GM18858 (cell line): ENCODE measurements at regions not wholly inside any gene's neighbourhood (a gene's known extent, or its start where the extent isn't known, plus 50 kb on each side); places are given as distances from the start of the nearest gene placed in this dataset.

Experiments used
- ATAC-seq: cut with Tn5 transposase; IDR thresholded peaks from one replicate; pipeline ENCODE4 v1.9.1; 2021; ENCODE audit not compliant: unreplicated experiment

DNA sequence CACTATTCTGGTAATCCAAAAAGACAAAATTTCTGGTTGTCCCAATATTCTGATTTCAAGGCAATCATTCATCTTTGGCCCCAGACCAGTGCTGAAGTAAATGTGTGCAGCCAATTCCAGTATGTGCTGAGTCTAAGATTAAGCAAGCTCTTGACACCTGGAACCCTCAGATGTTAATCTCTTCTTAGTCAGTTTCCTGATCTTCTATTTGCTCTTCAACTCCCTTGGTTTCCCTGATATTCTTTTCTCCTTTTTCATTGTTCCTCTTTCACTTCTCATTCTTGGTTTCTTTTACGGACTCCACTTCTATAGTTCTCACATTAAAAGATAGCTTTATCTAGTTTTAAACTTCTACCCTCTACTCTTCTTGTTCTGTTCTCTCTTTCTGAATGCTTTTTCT, 445.7 kb upstream of the FANCL start:
- peak; percentile 42 for ATAC-seq

DNA sequence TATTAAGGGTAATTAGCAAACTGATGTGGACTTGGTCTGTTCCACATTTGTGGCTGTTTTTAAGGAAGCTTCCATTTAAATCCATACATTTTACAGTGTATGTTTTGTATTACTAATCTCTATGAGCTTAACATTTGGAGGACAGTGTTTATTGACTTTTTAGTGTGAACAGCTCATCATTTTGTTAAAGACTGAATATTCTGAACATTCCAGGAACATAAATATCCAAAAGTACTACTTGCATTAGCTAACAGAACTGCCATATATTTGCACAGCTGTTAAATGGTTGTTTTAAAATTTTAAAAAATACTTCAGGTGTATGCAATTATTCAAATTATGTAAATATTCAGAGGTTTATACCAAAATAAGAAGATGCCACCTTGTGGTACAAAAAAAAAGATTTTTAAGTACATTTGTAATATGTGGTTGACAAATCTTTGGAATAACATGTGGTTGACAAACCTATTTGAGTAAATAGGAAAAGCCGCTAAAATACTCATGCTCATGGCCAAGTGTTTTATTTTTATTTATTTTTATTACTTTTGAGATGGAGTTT, 439.7 kb upstream of the FANCL start:
- ATAC-seq: no peak

DNA sequence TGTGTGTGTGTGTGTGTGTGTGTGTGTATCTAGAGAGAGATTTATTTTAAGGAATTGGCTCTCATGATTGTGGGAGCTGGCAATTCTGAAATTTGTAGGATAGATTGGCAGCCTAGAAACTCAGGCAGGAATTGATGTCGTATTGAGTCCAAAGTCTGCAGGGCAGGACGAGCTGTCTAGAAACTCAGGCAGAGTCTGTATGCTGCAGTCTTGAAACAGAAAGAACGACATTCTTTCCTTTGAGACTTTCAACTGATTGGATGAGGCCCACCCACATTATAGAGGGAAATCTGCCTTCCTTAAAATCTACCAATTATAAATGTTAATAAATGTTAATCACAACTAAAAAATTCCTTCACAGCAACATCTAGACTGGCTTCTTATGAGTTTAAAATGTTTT, 436.6 kb upstream of the FANCL start:
- ATAC-seq: no peak

DNA sequence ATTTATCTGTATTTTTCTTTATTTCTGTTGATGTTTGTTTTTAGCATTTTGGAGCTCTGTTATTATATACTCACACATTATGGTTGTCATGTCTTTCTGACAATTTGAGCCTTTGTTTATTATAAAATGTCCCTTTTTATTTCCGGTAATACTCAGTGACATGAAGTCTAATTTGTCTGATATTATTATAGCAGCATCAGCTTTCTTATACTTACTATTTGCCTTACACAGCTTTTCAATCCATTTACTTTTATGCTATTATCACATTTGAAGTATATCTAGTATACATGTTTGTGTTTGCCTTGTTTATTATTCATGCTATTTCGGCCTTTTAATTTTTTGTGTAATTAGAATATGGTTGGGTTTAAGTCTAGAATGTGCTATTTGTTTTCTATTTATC, 430.6 kb upstream of the FANCL start:
- no peak for ATAC-seq

DNA sequence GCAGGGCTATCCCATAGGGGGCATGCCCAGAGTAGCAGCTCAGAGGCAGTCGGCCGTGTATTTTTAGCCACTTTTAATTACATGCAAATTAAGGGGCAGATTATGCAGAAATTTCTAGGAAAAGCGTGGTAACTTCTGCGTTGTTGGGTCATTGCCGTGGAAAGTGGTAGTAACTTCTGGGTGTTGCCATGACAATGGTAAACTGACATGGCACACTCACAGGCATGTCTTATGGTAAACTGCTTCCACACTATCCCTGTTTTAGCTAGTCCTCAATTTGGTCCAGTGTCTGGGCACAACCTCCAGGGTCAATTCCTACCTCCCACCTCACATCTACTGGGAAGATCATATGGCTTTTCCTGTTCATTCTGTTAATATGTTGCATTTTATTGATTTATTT, 428.9 kb upstream of the FANCL start:
- no peak for ATAC-seq

DNA sequence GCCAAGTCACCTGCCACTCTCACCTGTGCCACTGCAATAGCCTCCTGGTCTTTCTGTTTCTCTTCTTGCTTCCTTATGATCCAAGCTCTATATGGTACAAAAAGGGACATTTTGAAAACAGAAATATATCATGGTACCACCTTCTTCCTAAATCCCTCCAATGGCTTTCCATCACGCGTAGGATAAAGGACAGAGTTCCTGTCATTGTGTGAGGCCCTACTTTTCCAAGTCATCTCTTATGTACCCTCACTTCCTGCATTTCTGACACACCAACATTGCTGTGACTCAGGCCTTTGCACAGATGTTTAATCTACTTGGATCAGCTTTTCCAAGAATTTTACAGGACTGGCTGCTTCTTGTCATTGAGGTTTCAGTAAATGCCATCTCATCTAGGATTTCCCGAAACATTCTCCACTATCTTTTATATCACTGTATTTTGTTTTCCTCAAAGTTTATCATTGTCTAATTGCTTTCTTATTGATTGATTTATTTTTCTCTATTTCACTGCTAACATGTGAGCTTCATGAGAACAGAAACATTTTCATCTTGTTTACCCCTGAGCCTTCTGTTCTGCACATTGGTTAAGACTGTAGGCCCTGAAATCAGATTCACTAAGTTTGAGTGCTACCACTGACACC, 426.1 kb upstream of the FANCL start:
- no peak for ATAC-seq

DNA sequence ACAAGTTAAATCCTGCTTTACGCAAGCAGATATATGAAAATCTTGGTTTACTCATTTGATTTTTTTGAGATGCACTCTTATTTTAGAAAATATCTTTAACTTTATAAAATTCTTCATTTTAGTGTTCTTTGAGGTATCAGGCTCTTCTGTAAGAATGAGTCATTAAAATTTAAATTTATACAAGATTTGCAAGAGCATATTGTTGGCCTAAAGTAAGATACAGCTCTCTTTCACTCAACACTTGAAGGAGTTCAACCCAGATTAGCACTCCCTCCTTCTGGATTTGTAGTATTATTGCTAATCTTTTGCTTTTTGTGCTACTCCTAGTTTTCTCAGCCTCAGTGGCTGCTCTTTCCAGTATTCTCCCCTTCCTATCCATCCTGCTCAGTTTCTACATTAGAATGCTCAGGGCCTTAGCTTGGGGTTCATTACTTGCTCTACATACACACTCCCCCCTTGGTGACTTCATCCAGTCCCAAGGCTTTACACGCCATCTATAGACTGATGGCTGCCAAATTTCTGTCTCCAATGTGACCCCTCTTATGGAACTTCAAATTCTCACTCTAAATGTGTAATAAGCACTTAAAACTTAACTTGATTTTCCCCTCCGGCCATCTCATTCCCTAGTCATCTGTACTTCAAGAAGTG, 425.3 kb upstream of the FANCL start:
- ATAC-seq: no peak

DNA sequence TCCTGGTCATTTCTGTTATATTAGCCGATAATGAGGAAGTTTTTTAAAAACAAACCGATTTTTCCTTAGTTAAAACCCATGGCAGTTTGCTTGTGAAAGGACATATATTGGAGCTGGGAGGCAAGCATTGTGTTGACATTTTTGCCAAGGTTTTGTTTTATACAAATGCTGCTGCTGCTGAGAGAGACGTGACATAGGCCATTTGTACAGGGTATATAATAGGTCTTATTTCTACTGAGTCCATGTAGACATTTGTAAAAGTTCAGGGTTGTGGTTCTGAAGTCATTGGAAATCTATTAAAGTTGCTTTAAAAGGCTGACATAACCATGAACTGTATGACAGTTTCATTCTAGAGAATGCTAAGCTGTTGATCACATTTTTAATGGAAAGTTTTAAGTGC, 424.0 kb upstream of the FANCL start:
- no peak for ATAC-seq

DNA sequence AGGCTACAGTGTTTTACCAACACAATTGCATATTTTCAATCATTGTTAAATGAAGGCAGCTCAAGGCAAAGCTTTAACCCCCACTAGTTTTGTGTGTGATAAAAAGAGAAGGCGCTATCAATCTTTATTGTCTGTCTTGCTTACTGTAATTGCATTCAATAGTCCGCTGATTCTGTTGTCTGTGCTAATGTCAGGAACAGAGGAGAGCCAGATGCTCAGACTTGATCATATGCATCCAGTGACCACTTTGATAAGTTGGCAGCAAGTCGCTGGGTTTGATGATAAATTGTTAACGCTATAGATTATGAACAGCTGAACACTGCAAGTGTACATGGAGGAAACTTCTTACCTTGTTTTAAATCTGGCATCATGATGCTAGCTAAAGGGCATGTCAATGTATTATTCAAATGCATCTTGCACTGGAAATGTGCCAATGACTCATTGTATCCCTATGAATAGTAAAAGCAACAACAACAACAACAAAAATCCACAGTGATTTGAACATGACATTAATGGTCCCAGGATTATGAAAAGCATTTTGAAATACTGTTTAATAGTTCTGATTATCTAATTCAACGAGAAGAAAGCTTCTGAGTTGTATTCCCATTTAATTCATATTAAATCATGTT, 423.5 kb upstream of the FANCL start:
- no peak for ATAC-seq

DNA sequence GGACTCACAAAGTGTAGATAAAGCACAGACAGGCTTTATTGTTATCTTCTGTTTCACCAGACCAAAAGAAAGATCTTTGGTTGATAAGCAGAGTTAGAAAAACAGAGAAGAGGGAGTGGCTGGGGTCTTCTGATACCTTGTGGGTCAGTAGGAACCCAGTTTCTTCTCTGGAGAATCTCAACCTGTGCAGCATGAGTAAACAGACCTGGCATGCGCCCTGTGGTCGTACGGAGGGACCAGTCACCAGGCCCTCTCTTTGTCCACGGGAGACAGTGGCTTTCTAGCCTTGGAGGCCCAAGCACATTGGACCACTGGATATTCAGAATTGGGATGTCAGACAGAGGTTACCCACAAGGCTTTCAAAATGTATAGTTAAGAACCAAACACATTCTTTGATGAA, 418.9 kb upstream of the FANCL start:
- no peak for ATAC-seq

DNA sequence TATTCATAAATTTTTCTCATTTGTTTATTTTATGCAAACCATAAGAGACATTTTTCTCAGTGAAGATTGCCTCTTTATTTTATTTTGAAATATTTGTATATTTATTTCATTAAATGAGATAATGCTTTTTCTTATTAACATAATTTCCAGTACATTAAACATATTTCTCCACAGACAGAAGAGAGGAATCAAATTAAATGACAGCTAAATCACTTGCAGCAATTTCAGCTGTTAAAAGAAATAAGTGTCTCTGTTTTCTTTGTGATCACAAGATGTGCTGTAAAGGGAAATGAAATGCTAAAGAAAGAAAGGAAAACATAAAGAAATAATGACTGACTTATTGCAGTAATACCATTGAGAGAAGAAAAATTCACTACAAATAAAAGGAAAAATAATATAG, 414.0 kb upstream of the FANCL start:
- no peak for ATAC-seq

DNA sequence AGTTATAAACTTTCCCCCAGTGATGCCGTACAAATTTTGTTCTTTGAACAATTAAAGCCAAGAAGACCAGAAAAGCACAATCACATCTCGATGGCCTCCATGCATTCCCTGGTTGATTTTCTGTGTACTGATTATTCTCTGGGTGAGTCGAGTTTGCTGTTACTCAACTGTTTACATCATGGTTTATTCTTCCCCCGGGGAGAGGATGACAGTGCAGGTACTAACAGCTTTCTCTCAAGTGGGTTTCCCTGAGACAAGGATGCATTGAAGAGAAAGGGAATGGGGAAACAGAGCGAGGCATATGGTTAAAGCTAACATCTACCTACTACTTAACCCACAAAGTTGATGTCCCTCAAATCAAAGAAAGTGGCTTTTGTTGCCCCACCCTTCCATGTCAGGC, 410.8 kb upstream of the FANCL start:
- no peak for ATAC-seq

DNA sequence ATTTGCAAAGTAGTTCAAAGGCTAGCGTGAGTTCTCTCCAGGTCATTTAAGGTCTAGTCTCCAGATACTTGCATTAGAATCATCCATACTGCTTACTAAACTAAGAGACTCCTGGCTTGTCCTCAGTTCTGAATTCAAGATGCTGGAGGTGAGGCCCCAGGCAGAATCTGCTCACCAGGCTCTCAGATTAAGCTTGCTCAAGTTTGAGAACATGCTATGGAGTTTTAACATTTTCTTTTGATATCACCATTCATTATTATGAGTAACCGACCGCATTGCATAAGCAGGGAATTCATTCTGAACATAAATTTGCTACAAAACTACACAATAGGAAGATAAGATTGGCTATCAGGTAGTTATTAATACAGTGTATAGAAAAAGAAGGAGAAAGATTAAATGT, 409.7 kb upstream of the FANCL start:
- ATAC-seq: no peak

DNA sequence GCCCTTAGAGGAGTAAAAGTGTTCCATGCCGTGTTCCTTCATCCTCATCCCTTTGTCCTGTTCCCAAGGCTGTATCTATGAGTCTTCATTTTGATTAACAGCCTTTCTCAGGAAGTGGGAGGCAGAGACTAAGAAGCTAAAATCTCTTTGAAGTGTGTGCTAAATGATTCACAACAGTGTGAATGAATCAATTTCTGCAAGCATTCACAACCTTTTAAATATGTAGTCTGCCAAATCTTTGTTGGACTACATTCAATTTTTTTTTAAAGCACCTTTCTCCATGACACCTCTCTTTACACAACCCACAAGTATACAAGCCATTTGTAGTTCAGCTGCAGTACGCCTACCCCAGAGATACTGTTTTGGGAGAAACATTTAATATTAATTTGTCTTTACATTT, 408.6 kb upstream of the FANCL start:
- ATAC-seq: no peak

DNA sequence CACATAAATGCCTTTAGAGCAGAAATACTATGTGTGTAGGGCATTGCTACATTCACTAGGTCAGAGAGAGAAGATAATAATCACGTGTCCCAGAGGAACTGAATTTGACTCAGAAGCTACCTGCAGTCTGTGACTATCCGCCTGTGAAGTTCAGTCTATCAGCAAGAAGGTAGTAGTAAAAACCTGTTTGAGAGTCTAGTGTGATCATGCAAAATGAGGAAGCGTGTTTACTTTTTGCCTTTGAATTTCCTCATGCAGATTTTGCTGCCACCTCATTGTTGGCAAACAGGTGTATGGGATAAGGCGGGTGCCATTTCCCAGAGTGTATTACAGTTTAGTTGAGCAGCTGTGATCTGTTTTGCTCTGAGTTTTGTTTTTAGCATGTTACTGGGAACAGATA, 403.9 kb upstream of the FANCL start:
- ATAC-seq: no peak

DNA sequence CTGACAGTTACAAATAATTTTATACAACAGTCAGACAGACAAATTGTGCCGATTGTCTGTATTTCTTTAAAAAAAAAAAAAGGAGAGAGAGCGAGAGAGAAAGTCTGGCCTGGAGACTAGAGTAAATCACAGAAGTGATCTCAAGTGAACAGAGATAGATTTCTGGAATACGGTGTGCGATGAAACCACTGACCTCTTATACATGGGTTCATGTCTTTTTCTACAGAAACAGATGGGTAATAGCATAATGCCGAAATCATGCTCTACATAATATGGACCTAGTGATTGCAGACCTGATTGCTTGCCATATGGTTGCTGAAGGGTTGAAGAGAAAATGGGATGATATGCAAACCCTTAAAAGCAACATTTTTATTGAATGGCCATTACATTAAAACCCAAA, 403.3 kb upstream of the FANCL start:
- ATAC-seq: no peak

DNA sequence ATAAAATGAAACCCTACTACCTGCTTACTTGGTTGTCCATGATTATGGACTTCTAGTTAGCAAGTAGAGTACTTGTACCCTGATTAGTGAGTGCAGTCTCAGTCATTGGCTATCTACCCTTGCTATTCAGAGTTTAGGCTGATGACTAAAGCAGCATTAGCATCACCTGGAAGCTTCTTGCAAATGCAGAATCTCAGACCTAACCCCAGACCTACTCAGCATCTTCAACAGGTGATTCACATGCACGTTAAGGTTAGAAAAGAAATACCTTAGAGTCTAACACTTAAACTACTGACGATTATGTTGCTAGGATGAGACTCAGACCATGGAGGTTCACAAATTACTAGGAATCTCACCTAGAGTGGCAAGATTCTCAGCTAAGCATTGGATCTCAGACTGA, 399.9 kb upstream of the FANCL start:
- ATAC-seq: no peak

DNA sequence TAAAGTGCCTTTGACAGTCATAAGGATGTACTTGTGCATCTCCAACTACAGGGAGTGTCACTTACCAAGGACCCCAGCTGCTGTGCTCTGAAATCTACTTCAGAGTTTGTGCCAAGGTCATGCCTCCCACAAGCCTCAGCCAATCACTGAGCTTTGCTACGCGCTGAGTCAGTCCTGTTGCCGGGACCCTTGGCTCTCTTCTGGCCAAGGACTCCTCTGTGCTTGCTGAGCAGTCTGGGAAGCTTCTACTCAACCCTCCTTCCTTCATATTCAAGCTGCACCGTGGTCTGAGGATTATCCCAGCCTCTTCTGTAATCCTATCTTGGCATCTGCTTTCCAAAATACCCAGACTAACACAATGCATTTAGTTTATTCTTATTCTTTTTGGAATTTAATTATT, 398.9 kb upstream of the FANCL start:
- no peak for ATAC-seq

DNA sequence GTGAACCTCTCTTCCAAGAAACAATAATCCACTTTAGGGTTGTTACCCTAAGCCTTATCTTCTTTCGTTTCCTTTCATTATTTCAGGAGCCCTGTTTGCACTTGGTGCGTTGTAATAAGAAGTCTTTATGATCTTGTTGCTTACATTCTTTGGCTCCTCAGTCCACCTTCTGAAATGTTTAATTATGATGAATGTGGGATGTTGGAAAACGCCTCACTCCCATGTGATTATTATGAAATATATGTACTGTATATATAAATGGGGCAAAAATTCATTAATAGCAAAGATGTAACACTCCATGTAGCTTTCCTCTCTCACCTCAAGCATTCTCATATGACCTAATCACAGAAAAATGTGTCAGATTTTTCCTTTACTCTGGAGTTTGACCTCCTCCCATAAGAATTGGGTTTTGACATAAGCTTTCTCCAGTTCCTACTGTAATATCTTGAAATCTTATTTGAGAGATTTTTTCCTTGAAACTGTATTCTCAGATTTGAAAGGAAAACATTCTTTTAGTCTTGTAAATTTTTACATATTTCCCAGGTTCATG, 397.2 kb upstream of the FANCL start:
- ATAC-seq: no peak

DNA sequence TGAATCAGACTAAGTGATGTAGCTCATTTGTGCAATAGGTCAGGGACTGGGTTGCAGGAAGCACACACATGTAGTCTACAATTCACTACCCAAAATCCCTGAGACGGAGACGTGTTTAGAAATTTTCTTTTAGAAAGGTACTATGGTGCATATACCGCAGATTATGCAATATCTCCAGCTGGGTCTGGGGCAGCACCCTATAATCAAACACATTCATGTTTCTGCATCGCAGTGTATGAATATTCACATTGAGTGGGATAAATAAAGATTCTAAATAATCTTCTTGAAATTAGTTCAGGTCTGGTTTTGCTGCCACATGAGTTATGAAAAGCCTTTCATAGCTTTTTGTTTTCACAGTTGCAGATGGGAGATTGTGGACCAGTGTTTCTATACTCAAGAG, 395.7 kb upstream of the FANCL start:
- no peak for ATAC-seq

DNA sequence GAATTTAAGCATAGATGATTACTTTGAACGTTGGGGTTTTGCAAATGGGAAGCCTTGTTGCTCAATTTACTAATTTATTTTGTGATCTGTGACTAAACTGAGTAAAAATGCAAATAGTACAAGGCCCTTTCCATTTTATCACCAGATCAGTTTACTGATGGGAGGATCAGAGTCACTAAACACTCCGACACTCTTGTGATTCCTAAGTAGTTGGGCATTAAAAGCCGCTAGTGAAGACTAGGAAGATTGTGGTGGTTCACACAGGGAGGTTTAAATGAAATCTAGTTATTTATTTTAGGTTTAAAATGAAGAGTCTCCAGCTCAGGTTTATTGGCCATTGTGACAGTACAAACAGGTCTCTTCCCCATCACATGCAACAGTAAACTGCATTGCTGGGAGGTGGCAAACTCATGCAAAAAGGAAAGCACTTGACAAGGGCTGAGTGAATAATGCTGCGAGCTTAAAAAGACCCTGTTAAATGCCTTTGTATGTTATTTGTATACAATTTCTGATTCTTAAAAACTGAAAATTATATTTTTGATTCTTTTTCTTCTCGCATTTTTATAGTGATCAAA, 394.8 kb upstream of the FANCL start:
- ATAC-seq: no peak
